ENCODE measurements at regions not wholly inside any gene's neighbourhood (a gene's known extent, or its start where the extent isn't known, plus 50 kb on each side); places are given as distances from the start of the nearest gene placed in this dataset.

DNA sequence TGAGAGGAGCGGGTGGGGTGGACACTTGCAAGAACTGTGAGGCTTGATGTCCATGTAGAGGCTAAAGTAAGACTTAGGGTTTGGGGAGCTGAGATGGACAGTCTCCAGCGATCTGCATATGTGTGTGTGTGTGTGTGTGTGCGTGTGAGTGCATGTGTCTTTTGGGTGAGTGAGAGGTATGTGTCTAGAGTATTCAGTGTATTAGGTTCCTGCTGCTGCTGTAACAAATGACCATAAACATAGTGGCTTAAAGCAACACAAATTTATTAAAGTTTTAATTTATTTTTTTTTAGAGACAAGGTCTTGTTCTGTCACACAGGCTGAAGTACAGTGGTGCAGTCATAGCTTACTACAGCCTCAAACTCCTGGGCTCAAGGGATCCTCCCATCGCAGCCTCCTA is 155.4 kb upstream of the SPRED2 start:
- no peaks in the 10 kb centered on the region for H3K27me3 ChIP-seq (ENCODE audit: low read depth)
- no peaks in the 10 kb centered on the region for H3K4me1 ChIP-seq
- no peak overlapping the region for H3K27ac ChIP-seq (replicated peaks)
- intact Hi-C loops (cut with micrococcal nuclease): no loop called here
- TF ChIP-seq CTCF (IDR thresholded peaks at IDR 0.05; ENCODE audit: borderline replicate concordance): no peak
- peaks cover 13% of the 10 kb centered on the region for H3K9me3 ChIP-seq (replicated peaks)
- no peak for DNase-seq
- H3K4me3 ChIP-seq: no peak overlapping the region
- H3K36me3 ChIP-seq: no peaks in the 10 kb centered on the region

- no peak for TF ChIP-seq CTCF (IDR thresholded peaks at IDR 0.05; ENCODE audit: borderline replicate concordance)
- H3K4me3 ChIP-seq: no peak overlapping the region
- H3K27me3 ChIP-seq (ENCODE audit: low read depth): peaks cover 9% of the 10 kb centered on the region
- H3K27ac ChIP-seq (replicated peaks): no peak overlapping the region
- intact Hi-C loops (cut with micrococcal nuclease): no loop called here
- DNase-seq: no peak
- H3K9me3 ChIP-seq (replicated peaks): peaks cover 13% of the 10 kb centered on the region
- no peaks in the 10 kb centered on the region for H3K36me3 ChIP-seq
- no peaks in the 10 kb centered on the region for H3K4me1 ChIP-seq
Observed at GRCh38 chr2:65586516-65586915, 154.1 kb upstream of the SPRED2 start.

GRCh38 chr2:65583061-65583460 is 150.7 kb upstream of the SPRED2 start:
- no peak for TF ChIP-seq CTCF (IDR thresholded peaks at IDR 0.05; ENCODE audit: borderline replicate concordance)
- intact Hi-C loops (cut with micrococcal nuclease): no loop called here
- Histone ChIP-seq H3K4me1 (no peaks in the 10 kb centered on the region), H3K27ac (replicated peaks) (no peak overlapping the region), H3K27me3 (ENCODE audit: low read depth) (peaks cover 29% of the 10 kb centered on the region), H3K4me3 (no peak overlapping the region), H3K36me3 (no peaks in the 10 kb centered on the region), H3K9me3 (replicated peaks) (peaks cover 6% of the 10 kb centered on the region)
- no peak for DNase-seq

DNA sequence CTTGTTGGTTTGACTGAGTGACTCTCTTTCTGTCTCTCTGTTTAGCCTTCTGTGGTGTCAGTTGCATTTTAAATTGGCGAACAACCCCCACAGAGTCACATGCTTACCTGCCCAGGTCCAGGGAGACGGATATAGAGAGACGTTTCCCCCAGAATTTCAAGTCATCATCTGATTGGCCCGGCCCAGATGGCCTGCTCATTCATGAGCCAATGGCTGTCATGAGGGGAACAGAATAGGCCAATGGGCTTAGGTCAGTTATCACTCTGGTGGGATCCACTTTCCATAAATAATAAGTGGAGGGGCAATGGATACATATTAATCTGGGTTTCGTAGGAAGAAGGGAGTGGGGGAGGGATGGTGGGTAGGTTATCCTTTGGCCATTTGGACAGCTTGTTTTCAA is 150.0 kb upstream of the SPRED2 start:
- no peak for TF ChIP-seq CTCF (IDR thresholded peaks at IDR 0.05; ENCODE audit: borderline replicate concordance)
- Histone ChIP-seq H3K27me3 (ENCODE audit: low read depth) (peaks cover 29% of the 10 kb centered on the region), H3K4me1 (no peaks in the 10 kb centered on the region), H3K36me3 (no peaks in the 10 kb centered on the region), H3K9me3 (replicated peaks) (no peaks in the 10 kb centered on the region), H3K4me3 (no peak overlapping the region), H3K27ac (replicated peaks) (no peak overlapping the region)
- no peak for DNase-seq
- intact Hi-C loops (cut with micrococcal nuclease): no loop called here

DNA sequence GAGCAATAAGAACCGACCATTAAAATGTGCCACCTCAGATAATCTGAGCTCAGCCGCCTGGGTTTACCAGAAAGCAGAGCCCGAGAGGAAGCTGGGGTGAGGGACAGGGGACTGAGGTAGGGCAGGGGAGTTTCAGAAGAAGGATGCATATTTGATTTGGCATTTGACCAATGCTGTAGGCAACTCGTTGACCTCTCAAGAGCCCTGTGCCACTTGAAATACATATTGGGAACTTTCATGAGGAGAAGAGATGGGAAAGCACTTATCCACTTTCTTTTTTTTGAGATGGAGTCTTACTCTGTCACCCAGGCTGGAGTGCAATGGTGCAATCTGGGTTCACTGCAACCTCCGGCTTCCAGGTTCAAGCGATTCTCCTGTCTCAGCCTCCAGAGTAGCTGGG is 148.4 kb upstream of the SPRED2 start:
- DNase-seq: no peak

More for the DNA sequence above, 148.4 kb upstream of the SPRED2 start:
- no peaks in the 10 kb centered on the region for H3K36me3 ChIP-seq
- no peaks in the 10 kb centered on the region for H3K4me1 ChIP-seq
- TF ChIP-seq CTCF (IDR thresholded peaks at IDR 0.05; ENCODE audit: borderline replicate concordance): no peak
- H3K4me3 ChIP-seq: no peak overlapping the region
- intact Hi-C loops (cut with micrococcal nuclease): no loop called here
- H3K9me3 ChIP-seq (replicated peaks): no peaks in the 10 kb centered on the region
- H3K27ac ChIP-seq (replicated peaks): no peak overlapping the region
- peaks cover 29% of the 10 kb centered on the region for H3K27me3 ChIP-seq (ENCODE audit: low read depth)
